ENCODE measurements at regions not wholly inside any gene's neighbourhood (a gene's known extent, or its start where the extent isn't known, plus 50 kb on each side); places are given as distances from the start of the nearest gene placed in this dataset.
"Not testable (repeated sequence)": the region's sequence is repeated elsewhere in the genome, so short reads cannot be mapped to it uniquely, and the experiment has no call there.

- DNase-seq: no peak
- Histone ChIP-seq H3K4me1 (peaks cover 7 to 20% (median 11%) of the 10 kb centered on the region in 4 donors), H3K36me3 (no peaks in the 10 kb centered on the region), H3K27me3 (no peaks in the 10 kb centered on the region), H3K27ac (peak overlapping the region; percentile 12 to 46 (median 33)), H3K4me3 (no peak overlapping the region), H3K9me3 (no peaks in the 10 kb centered on the region)
- in situ Hi-C loops (cut with MboI; ENCODE audit: low pct_ligation_motif_present in 1 of 4, low pct_unique_long_range_greater_than_20kb in 1 of 4, low sequenced_read_pairs in 3 of 4) (no loop called here), intact Hi-C loops (cut with DNase I; ENCODE audit: low total_unique reads) (no loop called here)
- WGBS, 2 donors (ENCODE audit: low coverage in 1 of 2): 62% methylated on average over 2 of the region's 2 CpGs; no CpG with 5 or more reads in 1 of the 2 donors
- TF ChIP-seq CTCF (IDR thresholded peaks at IDR 0.05): no peak
- TF ChIP-seq POLR2AphosphoS5 (IDR thresholded peaks at IDR 0.05): no peak
- TF ChIP-seq POLR2A (IDR thresholded peaks at IDR 0.05): no peak
- no peak for TF ChIP-seq EP300 (IDR thresholded peaks at IDR 0.05; ENCODE audit: low read depth)
These were observed 157.9 kb downstream of the MEX3B start for GRCh38 chr15:81887912-81888311.

- intact Hi-C loops (cut with DNase I; ENCODE audit: low total_unique reads); H3K27ac ChIP-seq; H3K4me3 ChIP-seq; H3K9me3 ChIP-seq; in situ Hi-C loops (cut with MboI; ENCODE audit: low pct_ligation_motif_present in 1 of 4, low pct_unique_long_range_greater_than_20kb in 1 of 4, low sequenced_read_pairs in 3 of 4); H3K27me3 ChIP-seq; DNase-seq; H3K36me3 ChIP-seq: not testable (repeated sequence)
- peaks cover 7 to 18% (median 11%) of the 10 kb centered on the region in 4 donors for H3K4me1 ChIP-seq
These were observed 158.6 kb downstream of the MEX3B start for GRCh38 chr15:81887188-81887587.

GRCh38 chr15:81886591-81886990 lies 159.2 kb downstream of the MEX3B start:
- no peak for TF ChIP-seq EP300 (IDR thresholded peaks at IDR 0.05; ENCODE audit: low read depth)
- TF ChIP-seq POLR2AphosphoS5 (IDR thresholded peaks at IDR 0.05): no peak
- no peak for TF ChIP-seq CTCF (IDR thresholded peaks at IDR 0.05)
- no peak for TF ChIP-seq POLR2A (IDR thresholded peaks at IDR 0.05)
- H3K9me3 ChIP-seq: no peaks in the 10 kb centered on the region
- in situ Hi-C loops (cut with MboI; ENCODE audit: low pct_ligation_motif_present in 1 of 4, low pct_unique_long_range_greater_than_20kb in 1 of 4, low sequenced_read_pairs in 3 of 4) (no loop called here), intact Hi-C loops (cut with DNase I; ENCODE audit: low total_unique reads) (no loop called here)
- WGBS, 2 donors (ENCODE audit: low coverage in 1 of 2): 76 to 88% methylated on average over 6 of the region's 6 CpGs
- H3K27me3 ChIP-seq: no peaks in the 10 kb centered on the region
- no peak for DNase-seq
- no peak overlapping the region for H3K27ac ChIP-seq
- H3K4me1 ChIP-seq: peaks cover 7 to 18% (median 11%) of the 10 kb centered on the region in 4 donors
- H3K36me3 ChIP-seq: no peaks in the 10 kb centered on the region
- H3K4me3 ChIP-seq: no peak overlapping the region

GRCh38 chr15:81886080-81886479 lies 159.7 kb downstream of the MEX3B start:
- no peak overlapping the region for H3K4me3 ChIP-seq
- TF ChIP-seq EP300 (IDR thresholded peaks at IDR 0.05; ENCODE audit: low read depth): no peak
- no peak for TF ChIP-seq CTCF (IDR thresholded peaks at IDR 0.05)
- TF ChIP-seq POLR2AphosphoS5 (IDR thresholded peaks at IDR 0.05): no peak
- no peak for TF ChIP-seq POLR2A (IDR thresholded peaks at IDR 0.05)
- WGBS, 2 donors (ENCODE audit: low coverage in 1 of 2): 75 to 92% methylated on average over 2 of the region's 2 CpGs
- no peaks in the 10 kb centered on the region for H3K36me3 ChIP-seq
- H3K27me3 ChIP-seq: no peaks in the 10 kb centered on the region
- H3K27ac ChIP-seq: no peak overlapping the region
- intact Hi-C loops (cut with DNase I; ENCODE audit: low total_unique reads) (no loop called here), in situ Hi-C loops (cut with MboI; ENCODE audit: low pct_ligation_motif_present in 1 of 4, low pct_unique_long_range_greater_than_20kb in 1 of 4, low sequenced_read_pairs in 3 of 4) (no loop called here)
- DNase-seq: no peak
- no peaks in the 10 kb centered on the region for H3K9me3 ChIP-seq
- peaks cover 7 to 18% (median 11%) of the 10 kb centered on the region in 4 donors for H3K4me1 ChIP-seq

GRCh38 chr15:81885135-81885534 lies 160.7 kb downstream of the MEX3B start:
- Histone ChIP-seq H3K9me3 (no peaks in the 10 kb centered on the region), H3K27me3 (no peaks in the 10 kb centered on the region), H3K4me1 (peaks cover 7 to 18% (median 11%) of the 10 kb centered on the region in 4 donors), H3K27ac (no peak overlapping the region), H3K36me3 (no peaks in the 10 kb centered on the region), H3K4me3 (no peak overlapping the region)
- intact Hi-C loops (cut with DNase I; ENCODE audit: low total_unique reads) (no loop called here), in situ Hi-C loops (cut with MboI; ENCODE audit: low pct_ligation_motif_present in 1 of 4, low pct_unique_long_range_greater_than_20kb in 1 of 4, low sequenced_read_pairs in 3 of 4) (no loop called here)
- TF ChIP-seq EP300 (IDR thresholded peaks at IDR 0.05; ENCODE audit: low read depth): no peak
- no peak for TF ChIP-seq CTCF (IDR thresholded peaks at IDR 0.05)
- no peak for TF ChIP-seq POLR2A (IDR thresholded peaks at IDR 0.05)
- TF ChIP-seq POLR2AphosphoS5 (IDR thresholded peaks at IDR 0.05): no peak
- 89% methylated on average over 2 of the region's 2 CpGs; no CpG with 5 or more reads in 1 of the 2 donors for WGBS, 2 donors (ENCODE audit: low coverage in 1 of 2)
- DNase-seq: no peak

Data from transverse colon (tissue), 4 donors.